H9 (cell line): ENCODE measurements at regions not wholly inside any gene's neighbourhood (a gene's known extent, or its start where the extent isn't known, plus 50 kb on each side); places are given as distances from the start of the nearest gene placed in this dataset.

Experiments
- DNase-seq: peaks from one replicate; pipeline ENCODE4 v3.0.0-alpha.2; 2017
- H2AFZ ChIP-seq: one replicate; pipeline ENCODE4 v1.6.1; 2013; ENCODE audit warnings: mild to moderate bottlenecking, low read length, control low read depth, moderate library complexity
- H2AK5ac ChIP-seq: 2 replicates; pipeline ENCODE4 v1.6.1; 2013; ENCODE audit warnings: low read length, control low read depth, mixed read lengths; ENCODE audit not compliant: insufficient read length
- H2BK120ac ChIP-seq: one replicate; pipeline ENCODE4 v1.6.1; 2013; ENCODE audit warnings: low read depth, mild to moderate bottlenecking, low read length, control low read depth, inconsistent platforms; ENCODE audit not compliant: poor library complexity, severe bottlenecking
- H2BK12ac ChIP-seq: 2 replicates; pipeline ENCODE4 v1.6.1; 2013; ENCODE audit warnings: low read length, control low read depth, mixed read lengths, low read depth; ENCODE audit not compliant: insufficient read length
- H2BK15ac ChIP-seq: 2 replicates; pipeline ENCODE4 v1.6.1; 2013; ENCODE audit warnings: low read depth, low read length, control low read depth
- H2BK20ac ChIP-seq: one replicate; pipeline ENCODE4 v1.6.1; 2013; ENCODE audit warnings: low read depth, mild to moderate bottlenecking, low read length, control low read depth, inconsistent platforms; ENCODE audit not compliant: poor library complexity, severe bottlenecking
- H2BK5ac ChIP-seq: 2 replicates; pipeline ENCODE4 v1.6.1; 2013; ENCODE audit warnings: low read length, control low read depth, mixed read lengths; ENCODE audit not compliant: insufficient read length
- H3K14ac ChIP-seq: 2 replicates; pipeline ENCODE4 v1.6.1; 2013; ENCODE audit warnings: low read length, control low read depth; ENCODE audit not compliant: insufficient read depth
- H3K18ac ChIP-seq: 2 replicates; pipeline ENCODE4 v1.6.1; 2013; ENCODE audit warnings: low read depth, mild to moderate bottlenecking, mixed read lengths, low read length, control low read depth; ENCODE audit not compliant: insufficient read length
- H3K23ac ChIP-seq: 2 replicates; pipeline ENCODE4 v1.6.1; 2013; ENCODE audit warnings: low read length, control low read depth, mixed read lengths, low read depth; ENCODE audit not compliant: insufficient read length
- H3K23me2 ChIP-seq: 2 replicates; pipeline ENCODE4 v1.6.1; 2013; ENCODE audit warnings: low read depth, mild to moderate bottlenecking, mixed read lengths, low read length, control low read depth; ENCODE audit not compliant: insufficient read length, poor library complexity, severe bottlenecking
- H3K27ac ChIP-seq: 2 replicates; pipeline ENCODE4 v1.5.1; 2013; ENCODE audit warnings: low read length, control low read depth, mixed read lengths, low read depth; ENCODE audit not compliant: insufficient read length
- H3K27me3 ChIP-seq: 2 replicates; pipeline ENCODE4 v1.6.1; 2013; ENCODE audit warnings: low read length, control low read depth, inconsistent platforms; ENCODE audit not compliant: insufficient read depth
- H3K4ac ChIP-seq: 2 replicates; pipeline ENCODE4 v1.6.1; 2013; ENCODE audit warnings: low read depth, mild to moderate bottlenecking, control low read depth, inconsistent platforms, low read length, moderate library complexity
- H3K4me1 ChIP-seq: 2 replicates; pipeline ENCODE4 v1.6.1; 2013; ENCODE audit warnings: low read length, control low read depth, inconsistent platforms; ENCODE audit not compliant: insufficient read depth
- H3K4me2 ChIP-seq: 2 replicates; pipeline ENCODE4 v1.6.1; 2013; ENCODE audit warnings: low read length, control low read depth, mixed read lengths; ENCODE audit not compliant: insufficient read length, insufficient read depth
- H3K56ac ChIP-seq: 2 replicates; pipeline ENCODE4 v1.6.1; 2013; ENCODE audit warnings: low read depth, mild to moderate bottlenecking, mixed read lengths, low read length, control low read depth; ENCODE audit not compliant: insufficient read length
- H3K79me1 ChIP-seq: 2 replicates; pipeline ENCODE4 v1.6.1; 2013; ENCODE audit warnings: low read depth, mild to moderate bottlenecking, moderate library complexity, low read length, control low read depth, inconsistent platforms; ENCODE audit not compliant: insufficient read depth, poor library complexity, severe bottlenecking
- H3K79me2 ChIP-seq: 2 replicates; pipeline ENCODE4 v1.6.1; 2013; ENCODE audit warnings: low read length, control low read depth, inconsistent platforms; ENCODE audit not compliant: insufficient read depth
- H3K9ac ChIP-seq: 2 replicates; pipeline ENCODE4 v1.6.1; 2013; ENCODE audit warnings: low read length, control low read depth, mixed read lengths; ENCODE audit not compliant: insufficient read length; ENCODE audit errors: extremely low read depth
- H3K9me3 ChIP-seq: one replicate; pipeline ENCODE4 v1.6.1; 2013; ENCODE audit warnings: low read depth, low read length, inconsistent platforms; ENCODE audit not compliant: control insufficient read depth
- H3T11ph ChIP-seq: one replicate; pipeline ENCODE4 v1.6.1; 2013; ENCODE audit warnings: mild to moderate bottlenecking, low read length, control low read depth, inconsistent platforms
- H4K20me1 ChIP-seq: one replicate; pipeline ENCODE4 v1.6.1; 2013; ENCODE audit not compliant: control insufficient read depth, insufficient read length, insufficient read depth
- H4K5ac ChIP-seq: 2 replicates; pipeline ENCODE4 v1.6.1; 2013; ENCODE audit warnings: low read depth, mild to moderate bottlenecking, mixed read lengths, low read length, control low read depth; ENCODE audit not compliant: insufficient read length
- H4K8ac ChIP-seq: replicated peaks from 2 replicates; pipeline ENCODE4 v1.6.1; 2013; ENCODE audit warnings: low read length, control low read depth, mixed read lengths, low read depth; ENCODE audit not compliant: insufficient read length
- H4K91ac ChIP-seq: 2 replicates; pipeline ENCODE4 v1.6.1; 2013; ENCODE audit warnings: low read depth, mild to moderate bottlenecking, moderate library complexity, mixed read lengths, low read length, control low read depth; ENCODE audit not compliant: insufficient read length
- H3K27ac Mint-ChIP-seq, 3 experiments: 2 replicates in 2 of 3; 3 replicates in 1 of 3; pipeline ENCODE4 v1.8.0; 2020 to 2021; ENCODE audit warnings: mixed read lengths in 3 of 3, mild to moderate bottlenecking in 1 of 3, moderate library complexity in 1 of 3
- H3K27me3 Mint-ChIP-seq: 2 replicates; pipeline ENCODE4 v1.8.0; 2021; ENCODE audit warnings: low read depth, mild to moderate bottlenecking, moderate library complexity, mixed read lengths
- H3K36me3 Mint-ChIP-seq, 3 experiments: 2 replicates in 2 of 3; 3 replicates in 1 of 3; pipeline ENCODE4 v1.8.0; 2020 to 2021; ENCODE audit warnings: low read depth in 3 of 3, mixed read lengths in 3 of 3; ENCODE audit not compliant: insufficient read depth in 1 of 3
- H3K4me1 Mint-ChIP-seq, 2 experiments: 2 replicates each; pipeline ENCODE4 v1.8.0; 2020; ENCODE audit warnings: mixed read lengths in 2 of 2
- H3K4me3 Mint-ChIP-seq, 2 experiments: 2 replicates in 1 of 2; 3 replicates in 1 of 2; pipeline ENCODE4 v1.8.0; 2020 to 2021; ENCODE audit warnings: mild to moderate bottlenecking in 2 of 2, mixed read lengths in 2 of 2, moderate library complexity in 1 of 2
- H3K9me3 Mint-ChIP-seq, 2 experiments: 2 replicates in 1 of 2; 3 replicates in 1 of 2; pipeline ENCODE4 v1.8.0; 2020; ENCODE audit warnings: mild to moderate bottlenecking in 2 of 2, mixed read lengths in 2 of 2, moderate library complexity in 1 of 2
- CTCF ChIP-seq: fragments of 200-600 bp; sonication (generic); conservative IDR thresholded peaks from 3 replicates; pipeline ENCODE4 v1.8.0; 2021; ENCODE audit warnings: antibody characterized with exemption, mild to moderate bottlenecking
- WGBS: extraction: QIAGEN DNeasy Blood & Tissue Kit; methylation state at CpG from one replicate; pipeline ENCODE4 v1.1.7; 2013; ENCODE audit warnings: missing lambda C conversion rate, low lambda C conversion rate, mixed read lengths; ENCODE audit not compliant: insufficient read length; ENCODE audit errors: extremely low coverage; 5-methylcytosine and 5-hydroxymethylcytosine counted together

- Histone ChIP-seq H4K20me1 (no peaks in the 10 kb centered on the region), H2BK120ac (no peak overlapping the region), H4K5ac (no peak overlapping the region), H2BK20ac (no peak overlapping the region), H4K8ac (no peak overlapping the region), H3K9me3 (no peaks in the 10 kb centered on the region), H2BK12ac (no peak overlapping the region), H2BK15ac (no peak overlapping the region), H3K27ac (no peak overlapping the region), H3K4me1 (no peaks in the 10 kb centered on the region), H3K18ac (no peak overlapping the region), H3K23ac (no peak overlapping the region), H4K91ac (no peak overlapping the region), H2AK5ac (no peak overlapping the region), H2BK5ac (no peak overlapping the region), H3K14ac (no peak overlapping the region), H3T11ph (no peak overlapping the region), H3K4ac (no peak overlapping the region), H3K23me2 (no peaks in the 10 kb centered on the region), H3K56ac (no peak overlapping the region), H3K27me3 (no peaks in the 10 kb centered on the region), H3K4me2 (no peak overlapping the region), H3K79me2 (no peaks in the 10 kb centered on the region), H3K79me1 (no peaks in the 10 kb centered on the region), H3K9ac (no peak overlapping the region), H2AFZ (no peak overlapping the region)
- TF ChIP-seq CTCF = no peak
- DNase-seq = no peak
- H3K4me3 Mint-ChIP-seq = no peak overlapping the region
- H3K4me1 Mint-ChIP-seq = peaks cover 7 to 12% of the 10 kb centered on the region in 2 experiments
- H3K27me3 Mint-ChIP-seq = no peaks in the 10 kb centered on the region
- H3K36me3 Mint-ChIP-seq = no peaks in the 10 kb centered on the region
- no peaks in the 10 kb centered on the region for H3K9me3 Mint-ChIP-seq
- H3K27ac Mint-ChIP-seq = no peak overlapping the region
- no CpG with 5 or more reads among the region's 4 CpGs for WGBS
These were observed 1807.7 kb downstream of the OLFM4 start for GRCh38 chr13:54836273-54836672.
